HG03045 (cell line): ENCODE measurements at regions not wholly inside any gene's neighbourhood (a gene's known extent, or its start where the extent isn't known, plus 50 kb on each side); places are given as distances from the start of the nearest gene placed in this dataset.
"Not testable (repeated sequence)": the region's sequence is repeated elsewhere in the genome, so short reads cannot be mapped to it uniquely, and the experiment has no call there.

Experiments
- ATAC-seq: cut with Tn5 transposase; IDR thresholded peaks from one replicate; pipeline ENCODE4 v1.9.1; 2021; ENCODE audit warnings: mild to moderate bottlenecking, moderate library complexity; ENCODE audit not compliant: unreplicated experiment

GRCh38 chr14:30069536-30069935 lies 141.9 kb upstream of the PRKD1 start:
- no peak for ATAC-seq

GRCh38 chr14:30072454-30072853 lies 144.8 kb upstream of the PRKD1 start:
- ATAC-seq = not testable (repeated sequence)

DNA sequence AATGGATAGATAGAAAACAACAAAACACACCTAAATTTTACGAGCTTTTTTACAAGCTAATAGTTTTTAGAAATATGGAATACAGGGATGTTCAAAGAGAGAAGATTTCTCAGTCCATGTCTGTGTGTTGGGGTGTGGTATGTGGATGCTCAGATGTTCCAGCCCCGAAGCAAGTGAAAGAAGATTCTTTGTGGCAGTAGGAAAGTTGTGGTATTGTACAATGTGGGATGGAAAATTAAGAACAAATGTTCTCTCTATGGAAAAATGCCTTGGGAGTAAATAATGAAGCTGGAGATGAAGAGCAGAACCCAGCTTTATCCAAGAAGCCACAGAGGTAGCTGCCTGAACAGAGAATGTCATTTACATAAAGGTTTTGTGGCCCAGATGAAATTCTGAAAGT lies 150.3 kb upstream of the PRKD1 start:
- ATAC-seq = no peak

GRCh38 chr14:30078811-30079402 lies 151.3 kb upstream of the PRKD1 start:
- ATAC-seq = no peak

GRCh38 chr14:30082486-30082885 lies 154.8 kb upstream of the PRKD1 start:
- no peak for ATAC-seq

DNA sequence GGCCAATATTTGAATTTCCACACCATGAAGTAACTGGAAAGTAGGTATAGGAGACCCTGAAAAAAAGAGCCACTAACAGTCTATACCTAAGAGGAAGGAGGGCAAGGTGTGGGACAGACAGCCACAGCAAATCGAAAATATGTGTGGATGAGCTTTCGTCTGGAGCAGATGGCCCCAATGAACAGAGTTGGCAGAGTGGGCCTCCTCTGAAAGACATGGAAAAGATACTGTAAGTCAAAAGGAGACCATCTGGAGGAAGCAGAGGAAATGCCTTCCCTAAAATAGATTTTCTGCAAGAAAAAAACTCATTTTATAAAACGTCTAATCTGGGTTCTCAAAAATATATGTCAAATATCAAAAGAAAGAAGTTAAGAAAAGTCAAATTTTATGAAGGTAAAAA lies 157.2 kb upstream of the PRKD1 start:
- no peak for ATAC-seq

DNA sequence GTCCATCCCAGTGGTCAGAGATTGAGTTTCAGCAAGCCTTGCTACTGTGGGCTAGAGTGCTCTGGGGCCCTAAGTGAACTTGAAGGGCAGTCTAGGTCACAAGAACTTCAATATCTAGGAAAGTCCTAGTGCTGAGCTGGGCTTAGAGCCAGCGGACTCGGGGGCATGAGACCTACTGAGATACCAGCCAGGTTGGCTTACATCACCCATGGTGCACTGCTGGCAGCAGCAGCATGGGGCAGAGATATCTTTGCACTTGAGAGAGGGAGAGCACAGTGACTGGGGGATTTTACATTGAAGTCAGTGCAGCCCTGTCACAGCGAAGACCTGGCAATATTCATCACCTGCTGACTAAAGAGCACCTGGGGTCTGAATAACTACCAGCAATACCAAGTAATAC lies 158.3 kb upstream of the PRKD1 start:
- no peak for ATAC-seq

GRCh38 chr14:30088620-30089019 lies 161.0 kb upstream of the PRKD1 start:
- no peak for ATAC-seq

DNA sequence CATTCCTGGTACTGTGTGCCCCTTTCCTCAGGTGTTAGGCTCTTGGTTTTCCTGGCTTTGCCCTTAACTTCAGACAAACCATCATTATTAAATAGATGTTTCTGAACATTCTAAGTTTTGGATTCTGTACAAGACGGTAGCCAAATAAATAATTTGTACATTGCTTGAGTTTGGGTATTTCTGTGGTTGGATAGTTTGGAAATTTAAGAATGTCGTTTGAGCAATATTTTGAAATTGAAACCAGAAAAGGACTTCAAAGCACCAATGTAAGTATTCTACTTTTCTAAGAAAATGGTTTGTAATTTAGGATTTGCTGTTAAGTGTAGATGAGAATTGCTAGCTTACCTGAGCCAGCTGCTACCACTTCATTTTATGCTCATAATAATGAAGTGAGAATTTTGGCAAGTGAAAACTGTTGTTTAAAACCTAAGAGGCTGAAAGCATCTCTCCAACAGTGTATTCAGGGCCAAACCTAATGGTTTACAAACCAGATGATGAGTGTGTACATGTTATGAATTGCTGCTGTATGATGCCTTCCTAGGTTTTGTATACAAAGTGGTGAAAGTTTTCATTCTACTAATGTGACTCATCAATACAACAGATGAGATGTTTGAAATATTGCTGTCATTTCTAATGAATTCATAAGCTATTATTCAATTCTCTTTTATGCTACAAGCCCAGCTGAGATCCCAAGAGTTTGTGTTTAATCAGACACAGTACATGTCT lies 181.5 kb upstream of the PRKD1 start:
- no peak for ATAC-seq

GRCh38 chr14:30114051-30114450 lies 186.4 kb upstream of the PRKD1 start:
- no peak for ATAC-seq

GRCh38 chr14:30115756-30116155 lies 188.1 kb upstream of the PRKD1 start:
- ATAC-seq = no peak

- ATAC-seq = no peak
These were observed 191.5 kb upstream of the PRKD1 start for GRCh38 chr14:30118992-30119640.

GRCh38 chr14:30125322-30125979 lies 197.8 kb upstream of the PRKD1 start:
- ATAC-seq = no peak

DNA sequence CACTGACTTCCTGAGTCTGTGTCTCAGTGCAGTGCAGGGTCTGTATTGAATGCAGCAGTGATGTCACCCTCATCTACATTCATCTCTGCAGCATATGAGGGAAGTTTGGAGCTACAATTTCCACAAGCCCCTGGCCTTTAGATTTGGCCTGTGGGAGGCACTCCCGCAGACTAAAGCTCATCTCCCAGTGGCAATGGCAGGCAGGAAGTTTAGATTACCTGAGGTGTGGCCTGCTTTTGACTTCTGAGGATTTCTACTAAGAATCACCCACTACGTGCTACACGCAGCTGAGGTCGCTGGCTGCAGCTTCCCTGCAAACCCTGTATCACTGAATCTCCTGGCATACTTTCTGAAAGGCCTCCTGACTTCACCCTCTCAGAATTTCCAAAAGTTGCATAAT lies 202.2 kb upstream of the PRKD1 start:
- ATAC-seq = no peak

GRCh38 chr14:30131581-30132097 lies 204.0 kb upstream of the PRKD1 start:
- ATAC-seq = no peak

DNA sequence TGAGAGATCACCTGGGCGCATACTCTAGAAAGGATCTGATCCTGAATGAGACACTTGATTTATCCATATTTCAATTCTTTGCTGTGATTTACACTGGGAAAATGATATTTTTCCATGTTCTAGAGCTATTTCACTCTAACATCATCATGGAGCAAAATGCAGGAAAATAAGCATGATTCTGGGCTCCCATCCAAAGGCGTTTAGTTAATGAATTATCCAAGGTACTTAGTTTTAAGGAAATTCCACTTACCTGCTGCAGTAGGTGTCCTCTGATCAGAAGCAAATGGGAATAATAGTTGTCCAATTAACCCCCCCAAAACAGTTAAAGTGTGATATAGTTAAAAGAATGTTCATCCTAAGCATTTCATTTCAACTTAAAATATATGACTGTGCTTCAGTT lies 204.5 kb upstream of the PRKD1 start:
- ATAC-seq = no peak

GRCh38 chr14:30134936-30135335 lies 207.3 kb upstream of the PRKD1 start:
- no peak for ATAC-seq

DNA sequence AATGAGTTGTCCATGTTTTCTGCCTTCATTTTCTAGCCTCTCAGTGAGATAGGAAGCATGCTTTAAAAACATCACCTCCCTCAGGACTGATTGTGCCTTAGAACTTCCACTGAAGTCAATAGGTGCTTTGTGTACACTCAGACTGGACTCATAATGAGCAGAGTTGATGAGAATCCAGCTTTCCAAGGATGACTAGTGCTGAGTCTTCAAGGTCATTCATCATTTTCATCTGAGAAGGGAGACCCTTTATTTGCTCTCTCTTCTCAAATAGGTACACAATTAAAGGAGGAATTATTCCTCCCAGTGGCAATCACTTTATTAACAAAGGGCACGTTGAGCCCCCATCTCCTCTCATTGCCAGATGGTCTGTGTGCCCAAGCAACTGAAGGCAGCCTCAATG lies 210.9 kb upstream of the PRKD1 start:
- ATAC-seq = no peak

DNA sequence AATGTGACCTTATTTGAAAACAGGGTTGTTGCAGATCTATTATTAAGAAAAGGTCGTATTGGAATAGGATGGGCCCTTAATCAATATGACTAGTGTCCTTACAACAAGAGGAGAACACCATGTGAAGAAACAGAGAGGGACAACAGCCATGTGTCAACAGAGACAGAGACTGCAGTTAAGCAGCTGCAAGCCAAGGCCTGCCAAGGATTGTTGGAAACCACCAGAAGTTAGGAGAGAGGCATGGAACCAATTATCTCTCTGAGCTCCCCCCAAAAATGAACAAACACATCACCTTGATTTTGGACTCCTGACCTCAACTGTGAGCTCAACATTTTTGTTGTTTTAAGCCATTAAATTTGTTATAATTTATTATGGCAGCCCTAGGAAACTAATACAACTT lies 214.6 kb upstream of the PRKD1 start:
- ATAC-seq = no peak

DNA sequence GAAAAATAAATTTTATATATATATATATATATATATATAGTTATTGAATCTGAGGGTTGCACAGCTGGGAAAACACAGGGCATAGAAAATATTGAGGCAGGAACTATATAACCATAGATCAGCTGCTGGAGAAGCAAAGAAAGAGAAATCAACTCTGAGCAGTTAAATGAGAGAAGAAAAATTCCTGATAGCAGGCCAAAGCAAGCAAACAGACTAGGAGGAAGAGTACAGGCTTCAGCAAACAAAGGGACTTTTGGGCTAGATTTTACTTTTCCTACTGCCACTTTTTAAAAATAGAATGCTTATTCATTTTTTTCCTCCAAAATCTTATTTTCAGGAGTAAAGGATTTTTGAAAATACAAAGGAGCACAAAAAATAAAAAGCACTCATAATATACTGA lies 216.0 kb upstream of the PRKD1 start:
- ATAC-seq = no peak

- no peak for ATAC-seq
These were observed 226.1 kb upstream of the PRKD1 start for GRCh38 chr14:30153717-30154116.

DNA sequence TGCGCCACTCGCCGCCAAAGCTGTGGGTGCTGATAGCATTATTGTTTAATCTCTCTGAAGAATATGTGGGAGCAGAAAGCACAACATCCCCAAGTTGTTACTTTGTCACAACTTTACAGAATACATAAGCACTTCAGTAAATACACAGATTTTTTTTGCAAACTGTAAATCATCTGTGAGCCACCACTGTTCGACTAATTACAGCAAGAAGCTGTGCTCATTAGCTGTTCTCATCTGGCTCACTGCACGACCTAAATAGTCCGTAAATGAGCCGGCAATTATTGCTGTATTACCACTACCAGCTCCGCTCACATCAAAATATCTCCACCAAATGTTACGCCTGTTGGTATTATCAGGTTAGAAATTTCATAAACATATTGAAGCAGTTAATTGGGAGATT lies 228.9 kb upstream of the PRKD1 start:
- ATAC-seq = no peak
